DMS153 treated with DMSO at 0.1 percent for 48 hours (cell line): ENCODE measurements at regions not wholly inside any gene's neighbourhood (a gene's known extent, or its start where the extent isn't known, plus 50 kb on each side); places are given as distances from the start of the nearest gene placed in this dataset.

Experiments used
- DNase-seq: peaks from one replicate; lab custom pipeline; 2025; ENCODE audit not compliant: unreplicated experiment; lab: John Stamatoyannopoulos, UW

- DNase-seq = no peak
Observed at GRCh38 chr6:108734271-108734922, 113.8 kb upstream of the ARMC2 start.

GRCh38 chr6:108735310-108736001 lies 112.8 kb upstream of the ARMC2 start:
- DNase-seq = no peak

GRCh38 chr6:108736002-108736361 lies 112.2 kb upstream of the ARMC2 start:
- no peak for DNase-seq

- no peak for DNase-seq
Observed at GRCh38 chr6:108736832-108737231, 111.4 kb upstream of the ARMC2 start.

- DNase-seq = no peak
Observed at GRCh38 chr6:108737594-108738546, 110.4 kb upstream of the ARMC2 start.

- DNase-seq = no peak
Observed at GRCh38 chr6:108738684-108739416, 109.4 kb upstream of the ARMC2 start.

- DNase-seq = no peak
Observed at GRCh38 chr6:108739496-108740330, 108.5 kb upstream of the ARMC2 start.

- DNase-seq = no peak
Observed at GRCh38 chr6:108741331-108741989, 106.8 kb upstream of the ARMC2 start.

GRCh38 chr6:108742041-108742440 lies 106.2 kb upstream of the ARMC2 start:
- DNase-seq = no peak

- DNase-seq = no peak
Observed at GRCh38 chr6:108744244-108744972, 103.8 kb upstream of the ARMC2 start.

- no peak for DNase-seq
Observed at GRCh38 chr6:108744996-108745395, 103.2 kb upstream of the ARMC2 start.

GRCh38 chr6:108745664-108746336 lies 102.4 kb upstream of the ARMC2 start:
- DNase-seq = no peak

GRCh38 chr6:108746366-108746765 lies 101.9 kb upstream of the ARMC2 start:
- DNase-seq = no peak

GRCh38 chr6:108746836-108747575 lies 101.2 kb upstream of the ARMC2 start:
- no peak for DNase-seq

- DNase-seq = no peak
Observed at GRCh38 chr6:108748055-108748454, 100.2 kb upstream of the ARMC2 start.

- no peak for DNase-seq
Observed at GRCh38 chr6:108748959-108749358, 99.3 kb upstream of the ARMC2 start.

GRCh38 chr6:108750801-108751200 lies 97.4 kb upstream of the ARMC2 start:
- no peak for DNase-seq

GRCh38 chr6:108751282-108751681 lies 96.9 kb upstream of the ARMC2 start:
- DNase-seq = no peak
